ENCODE measurements at regions not wholly inside any gene's neighbourhood (a gene's known extent, or its start where the extent isn't known, plus 50 kb on each side); places are given as distances from the start of the nearest gene placed in this dataset.
A peak's percentile ranks its signal among the peaks of the same experiment; 100 is the strongest.

- DNase-seq (ENCODE audit: low spot score), result no peak
Observed at GRCh38 chr7:153840861-153841260, 211.3 kb upstream of the DPP6 start.

- DNase-seq (ENCODE audit: low spot score), result no peak
Observed at GRCh38 chr7:153847828-153848227, 204.4 kb upstream of the DPP6 start.

- no peak for DNase-seq (ENCODE audit: low spot score)
Observed at GRCh38 chr7:153852261-153852660, 199.9 kb upstream of the DPP6 start.

- no peak for DNase-seq (ENCODE audit: low spot score)
Observed at GRCh38 chr7:153858355-153858754, 193.8 kb upstream of the DPP6 start.

GRCh38 chr7:153859239-153859638 is 193.0 kb upstream of the DPP6 start:
- DNase-seq (ENCODE audit: low spot score), result no peak

DNA sequence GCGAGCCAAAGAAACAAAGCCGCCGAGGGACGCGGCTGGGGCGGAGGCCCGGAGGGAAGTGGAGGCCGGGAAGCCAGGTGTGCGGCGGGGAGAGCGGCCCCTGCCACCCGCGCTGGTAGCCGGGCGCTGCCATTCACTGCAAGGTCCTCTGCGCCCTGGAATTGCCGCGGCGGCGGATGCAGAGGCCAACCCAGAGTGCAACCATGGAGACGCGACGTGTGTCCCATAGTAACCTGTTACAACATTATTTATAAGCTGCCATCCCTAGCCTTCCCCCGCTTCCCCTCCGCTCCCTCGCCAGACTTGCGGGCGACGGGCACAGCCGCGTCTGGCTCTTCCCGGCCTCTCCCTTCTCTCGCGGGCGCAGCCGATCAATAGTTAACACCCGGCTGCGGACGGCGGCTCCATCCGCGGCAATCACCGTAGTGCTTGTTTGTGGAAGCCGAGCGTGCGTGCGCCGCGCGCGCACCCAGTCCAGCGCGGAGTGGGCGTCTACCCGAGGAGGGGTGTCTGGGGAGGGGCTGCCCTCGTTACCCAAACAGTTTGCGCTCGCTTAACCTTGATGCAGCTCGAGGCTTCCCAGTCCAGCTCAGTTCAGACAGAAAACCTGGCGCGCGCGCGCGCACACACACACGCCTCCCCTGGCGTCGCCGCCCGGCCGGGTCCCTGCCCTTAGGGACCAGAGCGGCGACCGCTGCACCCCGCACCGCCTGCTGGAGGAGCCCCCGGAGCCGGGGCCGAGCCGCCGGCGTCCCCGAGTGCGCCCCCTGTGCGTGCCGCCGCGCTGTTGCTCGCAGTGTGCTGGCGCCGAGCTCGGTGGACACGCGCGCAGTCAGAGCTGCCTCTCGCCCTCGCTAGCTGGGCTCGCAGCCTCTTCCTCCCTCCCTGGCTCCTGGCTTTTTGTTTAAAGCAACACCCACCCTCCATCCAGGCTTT is 165.4 kb upstream of the DPP6 start:
- peak; percentile 51 for DNase-seq (ENCODE audit: low spot score)

- DNase-seq (ENCODE audit: low spot score), result peak; percentile 30
Observed at GRCh38 chr7:153887749-153888569, 164.2 kb upstream of the DPP6 start.

DNA sequence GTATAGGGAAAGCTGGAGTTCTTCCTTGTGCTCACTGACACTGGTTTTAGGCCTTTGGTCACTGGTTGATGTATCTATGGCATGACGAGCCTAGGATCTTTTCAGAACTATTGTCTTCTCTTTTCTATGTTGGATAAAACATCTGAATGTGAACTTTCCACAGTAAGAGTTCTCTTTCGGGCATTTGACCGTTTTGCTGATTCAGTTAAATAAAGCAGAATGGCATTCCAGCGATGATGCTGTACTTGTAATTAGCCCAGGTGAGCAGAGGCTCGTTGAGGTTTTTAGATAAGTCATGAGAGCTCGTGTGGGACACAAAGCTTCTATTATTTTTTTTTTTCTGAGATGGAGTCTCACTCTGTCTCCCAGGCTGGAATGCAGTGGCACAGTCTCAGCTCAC is 160.2 kb upstream of the DPP6 start:
- DNase-seq (ENCODE audit: low spot score), result no peak

DNA sequence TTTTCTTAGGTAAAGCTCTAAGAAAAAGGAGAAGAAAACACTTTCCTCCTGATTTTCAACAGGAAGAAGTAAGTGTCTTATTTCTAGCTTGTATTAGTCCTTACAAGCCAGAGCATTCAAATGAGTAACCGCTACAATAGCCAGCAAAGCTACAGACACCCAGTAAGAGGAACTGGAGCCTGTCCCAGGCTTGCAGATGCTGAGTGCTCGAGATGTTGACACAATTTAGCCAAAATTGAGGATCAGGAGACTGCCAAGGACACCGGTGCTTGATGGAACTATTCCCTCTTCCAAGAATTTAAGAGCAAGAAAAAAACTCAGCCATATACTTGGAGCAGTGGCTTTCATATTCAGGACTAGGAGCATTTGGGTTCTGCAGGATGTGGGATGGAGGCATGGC is 149.3 kb upstream of the DPP6 start:
- no peak for DNase-seq (ENCODE audit: low spot score)

GRCh38 chr7:153912211-153912610 is 140.0 kb upstream of the DPP6 start:
- DNase-seq (ENCODE audit: low spot score), result no peak

GRCh38 chr7:153920126-153920525 is 132.1 kb upstream of the DPP6 start:
- DNase-seq (ENCODE audit: low spot score), result no peak

DNA sequence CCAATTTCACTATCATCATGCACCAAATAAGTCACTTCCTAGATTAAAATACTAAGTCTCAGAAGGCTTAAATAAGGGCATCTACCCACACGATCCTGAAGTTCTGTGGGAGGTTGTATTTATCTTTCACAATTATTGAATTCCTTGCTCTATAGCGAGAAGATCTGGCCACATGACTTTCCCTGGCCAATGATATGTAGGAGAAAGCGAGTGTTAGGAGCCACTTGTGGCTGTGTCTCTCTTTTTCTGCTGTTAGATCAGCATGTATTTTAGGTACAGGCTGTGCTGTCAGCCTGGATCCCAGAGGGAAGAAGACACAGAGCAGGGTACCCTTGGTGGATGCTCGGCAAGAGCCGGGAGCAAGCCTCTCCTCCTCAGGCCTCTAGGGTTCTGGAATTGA is 131.3 kb upstream of the DPP6 start:
- no peak for DNase-seq (ENCODE audit: low spot score)

DNA sequence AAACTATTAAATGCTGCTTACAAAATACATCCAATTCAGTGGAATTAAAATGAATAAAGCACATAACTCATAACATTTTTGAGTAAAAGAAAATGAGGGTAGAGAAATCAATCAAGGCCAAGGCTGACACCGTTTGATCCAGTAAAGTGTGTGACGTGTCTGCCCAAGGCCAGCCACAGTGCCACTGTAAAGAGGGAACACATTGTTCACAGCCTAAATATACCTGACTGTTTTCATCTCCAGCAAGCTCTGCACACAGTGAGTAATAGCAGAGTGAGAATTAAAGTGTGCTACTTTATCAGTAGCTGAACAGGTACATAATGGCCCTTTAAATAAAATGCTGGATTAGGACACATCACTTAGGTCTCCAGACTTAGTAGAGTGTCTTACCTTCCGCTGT is 130.8 kb upstream of the DPP6 start:
- no peak for DNase-seq (ENCODE audit: low spot score)

GRCh38 chr7:153930696-153931095 is 121.5 kb upstream of the DPP6 start:
- DNase-seq (ENCODE audit: low spot score), result no peak

- no peak for DNase-seq (ENCODE audit: low spot score)
Observed at GRCh38 chr7:153934048-153934447, 118.2 kb upstream of the DPP6 start.

- DNase-seq (ENCODE audit: low spot score), result no peak
Observed at GRCh38 chr7:153934629-153935028, 117.6 kb upstream of the DPP6 start.

DNA sequence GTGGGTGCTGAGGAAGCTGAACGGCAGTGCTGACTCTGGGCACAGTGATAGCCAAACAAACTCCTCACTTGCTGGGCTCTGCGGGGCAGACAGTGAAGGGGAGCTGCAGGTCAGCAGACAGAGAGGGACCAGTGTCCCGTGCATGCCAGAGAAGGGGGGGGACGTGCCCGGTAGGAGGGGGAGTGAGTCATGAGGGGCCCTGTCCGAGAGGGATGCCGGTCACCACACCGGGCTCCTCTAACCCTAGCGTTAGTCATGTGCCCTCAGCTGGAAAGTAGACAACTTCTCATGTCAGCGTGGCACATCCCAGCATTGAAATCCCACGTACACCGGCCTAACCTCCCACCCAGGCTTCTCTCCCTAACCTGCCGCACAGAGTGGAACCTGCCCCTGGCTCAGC is 117.1 kb upstream of the DPP6 start:
- no peak for DNase-seq (ENCODE audit: low spot score)

- no peak for DNase-seq (ENCODE audit: low spot score)
Observed at GRCh38 chr7:153938451-153938850, 113.7 kb upstream of the DPP6 start.

DNA sequence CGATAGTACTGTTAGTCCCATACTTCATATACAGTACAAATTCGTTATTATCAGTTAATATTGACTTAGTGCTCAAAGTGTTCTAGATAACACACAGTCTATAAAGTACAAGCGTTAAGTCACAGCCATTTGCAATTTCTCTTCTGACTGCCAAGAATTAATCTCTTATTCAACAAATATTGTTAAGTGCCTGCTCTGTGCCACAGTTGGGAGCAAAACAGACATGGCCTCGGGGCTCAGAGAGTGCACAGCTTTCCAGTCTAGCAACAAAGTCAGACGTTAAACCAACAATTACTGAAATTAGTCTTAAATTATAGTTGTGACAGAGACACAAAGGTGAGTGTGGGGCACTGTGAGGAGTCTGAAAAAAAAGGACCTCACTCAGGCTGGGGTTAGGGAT is 113.0 kb upstream of the DPP6 start:
- DNase-seq (ENCODE audit: low spot score), result no peak

GRCh38 chr7:153939654-153940053 is 112.5 kb upstream of the DPP6 start:
- no peak for DNase-seq (ENCODE audit: low spot score)

DNA sequence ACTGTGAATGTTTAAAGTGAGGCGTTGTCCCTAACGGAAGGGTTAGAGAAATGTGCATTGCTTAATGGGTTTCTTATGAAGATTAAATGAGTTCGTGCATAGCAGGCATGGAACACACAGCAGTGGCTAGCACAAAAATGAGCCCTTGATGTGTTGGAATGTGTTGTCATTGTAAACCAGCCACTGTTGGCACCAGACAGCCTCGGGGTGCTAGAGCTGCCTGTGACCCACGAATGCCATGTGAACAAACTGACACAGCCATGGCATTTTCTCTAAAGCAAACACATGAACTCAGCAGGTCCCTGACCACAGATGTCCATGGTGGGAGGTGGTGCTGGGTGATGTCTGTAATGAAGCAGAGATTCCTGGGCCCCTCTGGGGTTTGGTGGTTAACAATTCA is 111.1 kb upstream of the DPP6 start:
- DNase-seq (ENCODE audit: low spot score), result no peak

- DNase-seq (ENCODE audit: low spot score), result no peak
Observed at GRCh38 chr7:153942036-153942435, 110.2 kb upstream of the DPP6 start.

DNA sequence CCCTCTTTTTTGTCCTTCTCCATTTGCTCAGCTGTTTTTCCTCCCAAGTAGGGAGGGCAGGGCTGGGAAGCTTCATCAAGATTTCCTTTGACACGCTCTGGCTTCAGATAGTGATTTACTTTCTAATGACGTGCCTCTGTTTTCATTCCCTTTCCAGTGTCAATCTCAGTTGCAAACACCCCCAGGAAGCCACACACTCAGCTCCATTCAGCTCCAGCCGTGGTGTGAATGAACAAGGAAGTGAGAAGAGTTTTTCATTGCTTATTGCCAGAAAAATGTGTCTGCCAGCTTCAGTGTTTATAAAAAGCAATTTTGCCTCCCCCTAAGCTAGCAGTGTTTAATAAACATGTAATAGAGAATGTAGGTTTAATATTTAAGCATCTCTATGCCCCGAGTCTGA is 108.7 kb upstream of the DPP6 start:
- DNase-seq (ENCODE audit: low spot score), result no peak

All from D341Med (cell line).